Heart right ventricle (tissue), 16 donors: ENCODE measurements at regions not wholly inside any gene's neighbourhood (a gene's known extent, or its start where the extent isn't known, plus 50 kb on each side); places are given as distances from the start of the nearest gene placed in this dataset.
A peak's percentile ranks its signal among the peaks of the same experiment; 100 is the strongest.
"Not testable (repeated sequence)": the region's sequence is repeated elsewhere in the genome, so short reads cannot be mapped to it uniquely, and the experiment has no call there.

Experiments
- ATAC-seq, 8 donors: fragments of 200-7000 bp; cut with Tn5 transposase; one replicate each; pipeline ENCODE4 v1.9.1; 2020; ENCODE audit warnings: mild to moderate bottlenecking in 8 of 8, moderate library complexity in 8 of 8, moderate number of reproducible peaks in 1 of 8
- DNase-seq, 2 donors: peaks; one replicate each; pipeline ENCODE4 v3.0.0-alpha.2; 2020
- H3K27ac ChIP-seq, 10 donors: fragments of 200-600 bp; sonication (generic) in 2 of 10; one replicate each; pipeline versions ENCODE4 v1.5.0 to v1.8.0; 2020 to 2022; ENCODE audit warnings: mild to moderate bottlenecking in 3 of 10
- H3K27me3 ChIP-seq, 7 donors: fragments of 200-600 bp; one replicate each; pipeline ENCODE4 v1.8.0; 2021 to 2022; ENCODE audit warnings: mild to moderate bottlenecking in 2 of 7
- H3K36me3 ChIP-seq, 9 donors: fragments of 200-600 bp; sonication (generic) in 1 of 9; one replicate each; pipeline versions ENCODE4 v1.5.0 to v1.8.0; 2020 to 2022; ENCODE audit warnings: mild to moderate bottlenecking in 2 of 9
- H3K4me1 ChIP-seq, 9 donors: fragments of 200-600 bp; sonication (generic) in 1 of 9; one replicate each; pipeline versions ENCODE4 v1.5.0 to v1.8.0; 2020 to 2022; ENCODE audit warnings: mild to moderate bottlenecking in 4 of 9
- H3K4me3 ChIP-seq, 10 donors: fragments of 200-600 bp; sonication (generic) in 2 of 10; one replicate each; pipeline versions ENCODE4 v1.5.0 to v1.8.0; 2020 to 2022; ENCODE audit warnings: mild to moderate bottlenecking in 7 of 10, moderate library complexity in 2 of 10
- H3K9me3 ChIP-seq, 11 donors: fragments of 200-600 bp in 10 of 11; sonication (generic) in 2 of 11; one replicate each; pipeline versions ENCODE4 v1.5.0 to v1.8.0; 2013 to 2022; ENCODE audit warnings: mild to moderate bottlenecking in 2 of 11, control low read depth in 1 of 11, moderate library complexity in 1 of 11
- CTCF ChIP-seq, 9 donors: fragments of 200-600 bp; sonication (generic) in 2 of 9; IDR thresholded peaks; one replicate each; pipeline versions ENCODE4 v1.5.0 to v1.8.0; 2021 to 2022; ENCODE audit warnings: antibody characterized with exemption in 9 of 9, mild to moderate bottlenecking in 5 of 9, moderate library complexity in 1 of 9
- WGBS, 2 donors: extraction: QIAGEN DNeasy Blood & Tissue Kit; methylation state at CpG; one replicate each; pipeline ENCODE4 v1.1.7; 2013; ENCODE audit warnings: inconsistent platforms in 1 of 2; 5-methylcytosine and 5-hydroxymethylcytosine counted together
- intact Hi-C, 10 donors: fragments of 100-400 bp; cut with DNase I; formaldehyde crosslinking; loops; one replicate each; pipeline versions ENCODE4 v1.11.1 to v1.14.2; 2022
- donor health status: Arrhythmogenic right ventricular cardiomyopathy.
- donor health status: ischemic (EF 13 %, LVEDD 7.1; RV severe dilation, severe dysfunction).
- donor health status: healthy with polysubstance abuse.
- donor health status: DM: no; HTN: yes; CAD: no.
- donor health status: DM: no; HTN: no; CAD: no.
- donor health status: ischemic (EF 25% LVEDD 6.9; RV normal size, moderate dysfunction).
- donor health status: ischemic (EF 25% LVEDD 5.7; RV mildly dilated, moderate dysfunction).
- donor health status: healthy.
- donor health status: DM: yes; HTN: yes; CAD: no.
- donor health status: Ischemic cardiomyopathy.
- donor health status: ischemic (EF 35%, LVEDD 5.7; RV mildly dilated, moderate dysfunction).
- donor health status: nonischemic (EF 11% LVEDD 7.7; RV severe dilation, severe dysfunction).
- donor health status: DM: yes; HTN: yes; CAD: no.
- donor health status: PGD.
- donor health status: ischemic (EF 29% LVEDD 5.4; RV normal size, mild dysfunction).
- donor health status: nonischemic (EF 23%, LVEDD 6.1; RV moderate dilation, normal function).

- no peaks in the 10 kb centered on the region for H3K27me3 ChIP-seq
- H3K27ac ChIP-seq, result peak overlapping the region in 6 of 10 donors; percentile 20 to 69 (median 58)
- H3K4me1 ChIP-seq, result peaks cover 0 to 24% (median 5%) of the 10 kb centered on the region in 9 donors
- no peak for TF ChIP-seq CTCF (IDR thresholded peaks at IDR 0.05)
- DNase-seq (no peak), ATAC-seq (peak in 3 of 8 donors; percentile 67 to 80 (median 73))
- no peak overlapping the region for H3K4me3 ChIP-seq
- no peaks in the 10 kb centered on the region for H3K9me3 ChIP-seq
- no peaks in the 10 kb centered on the region for H3K36me3 ChIP-seq
- intact Hi-C loops, result loop anchor here in 1 of 10 donors (10.0 kb wide), 1 partner anchor 1694 kb away; no protein-coding TSS in a partner anchor
- WGBS, 2 donors, result 55 to 69% methylated on average over 3 of the region's 3 CpGs
These were observed 844.5 kb downstream of the DIAPH3 start for GRCh38 chr13:59319276-59319675.

- H3K27ac ChIP-seq, result peak overlapping the region in 8 of 10 donors; percentile 3 to 69 (median 48)
- H3K9me3 ChIP-seq, result no peaks in the 10 kb centered on the region
- H3K27me3 ChIP-seq, result no peaks in the 10 kb centered on the region
- H3K4me3 ChIP-seq, result no peak overlapping the region
- peaks cover 0 to 24% (median 5%) of the 10 kb centered on the region in 9 donors for H3K4me1 ChIP-seq
- no peak for TF ChIP-seq CTCF (IDR thresholded peaks at IDR 0.05)
- DNase-seq (no peak), ATAC-seq (peak in 3 of 8 donors; percentile 49 to 61 (median 52))
- intact Hi-C loops, result loop anchor here in 1 of 10 donors (2.0 kb wide), 1 partner anchor 1687 kb away; no protein-coding TSS in a partner anchor
- WGBS, 2 donors, result 39 to 47% methylated on average over 2 of the region's 2 CpGs
- H3K36me3 ChIP-seq, result no peaks in the 10 kb centered on the region
These were observed 843.7 kb downstream of the DIAPH3 start for GRCh38 chr13:59320021-59320420.

GRCh38 chr13:59324401-59324800, 839.3 kb downstream of the DIAPH3 start:
- H3K27ac ChIP-seq, H3K9me3 ChIP-seq, H3K36me3 ChIP-seq, ATAC-seq, H3K27me3 ChIP-seq, H3K4me3 ChIP-seq, DNase-seq, intact Hi-C loops: not testable (repeated sequence)
- 99% methylated on average over 4 of the region's 4 CpGs for WGBS, 2 donors
- H3K4me1 ChIP-seq, result peaks cover 0 to 14% (median 3%) of the 10 kb centered on the region in 9 donors

GRCh38 chr13:59326717-59327116, 837.0 kb downstream of the DIAPH3 start:
- no peak for TF ChIP-seq CTCF (IDR thresholded peaks at IDR 0.05)
- Histone ChIP-seq H3K4me1 (no peaks in the 10 kb centered on the region), H3K9me3 (no peaks in the 10 kb centered on the region), H3K36me3 (no peaks in the 10 kb centered on the region), H3K4me3 (no peak overlapping the region), H3K27me3 (no peaks in the 10 kb centered on the region), H3K27ac (no peak overlapping the region)
- 93 to 96% methylated on average over 1 of the region's 1 CpG for WGBS, 2 donors
- intact Hi-C loops, result no loop called here
- no peak for DNase-seq
- ATAC-seq, result no peak

GRCh38 chr13:59330764-59331163, 833.0 kb downstream of the DIAPH3 start:
- Histone ChIP-seq H3K9me3 (no peaks in the 10 kb centered on the region), H3K27me3 (no peaks in the 10 kb centered on the region), H3K27ac (no peak overlapping the region), H3K36me3 (no peaks in the 10 kb centered on the region), H3K4me3 (no peak overlapping the region), H3K4me1 (peaks cover 0 to 13% (median 0%) of the 10 kb centered on the region in 9 donors)
- no peak for ATAC-seq
- DNase-seq, result no peak
- intact Hi-C loops, result loop anchor here in 1 of 10 donors (10.0 kb wide), 1 partner anchor 144 kb away; no protein-coding TSS in a partner anchor
- TF ChIP-seq CTCF (IDR thresholded peaks at IDR 0.05), result no peak
- 83 to 89% methylated on average over 1 of the region's 1 CpG for WGBS, 2 donors
